ENCODE measurements at regions not wholly inside any gene's neighbourhood (a gene's known extent, or its start where the extent isn't known, plus 50 kb on each side); places are given as distances from the start of the nearest gene placed in this dataset.

- Histone ChIP-seq H3K4me1 (ENCODE audit: control insufficient read depth, insufficient read depth, low read length) (no peaks in the 10 kb centered on the region), H3K9me1 (ENCODE audit: insufficient read depth, low read length) (no peaks in the 10 kb centered on the region), H3K27me3 (ENCODE audit: control insufficient read depth, insufficient read depth, low read length) (no peaks in the 10 kb centered on the region), H3K4me3 (ENCODE audit: insufficient read depth, low read depth, low read length) (no peak overlapping the region), H3K9ac (ENCODE audit: low read depth, low read length) (no peak overlapping the region), H2BK5ac (ENCODE audit: low read depth, low read length, poor library complexity, severe bottlenecking) (no peak overlapping the region), H2AK5ac (ENCODE audit: low read depth, low read length) (no peak overlapping the region), H3K4ac (ENCODE audit: low read depth, low read length) (no peak overlapping the region), H3K56ac (ENCODE audit: extremely low read depth, insufficient read depth, low read length) (no peak overlapping the region), H3K14ac (replicated peaks; ENCODE audit: low read depth, low read length) (no peak overlapping the region), H4K8ac (ENCODE audit: low read depth in 2 of 2, low read length in 2 of 2) (no peak overlapping the region), H4K5ac (ENCODE audit: low read depth, low read length) (no peak overlapping the region), H4K20me1 (ENCODE audit: insufficient read depth, low read length) (no peaks in the 10 kb centered on the region), H3K27ac (ENCODE audit: insufficient read depth, low read length) (no peak overlapping the region), H2BK120ac (ENCODE audit: low read depth, low read length) (no peak overlapping the region), H2BK15ac (ENCODE audit: low read depth, low read length) (no peak overlapping the region), H2AFZ (replicated peaks; ENCODE audit: low read length, poor library complexity) (no peak overlapping the region), H3K36me3 (ENCODE audit: control insufficient read depth, insufficient read depth, low read length) (no peaks in the 10 kb centered on the region), H3K23ac (ENCODE audit: low read depth, low read length) (no peak overlapping the region), H4K91ac (ENCODE audit: insufficient read depth, low read depth, low read length) (no peak overlapping the region), H2BK20ac (ENCODE audit: low read depth, low read length) (no peak overlapping the region), H3K79me1 (ENCODE audit: low read depth in 1 of 2, low read length in 2 of 2) (no peaks in the 10 kb centered on the region), H2AK9ac (replicated peaks; ENCODE audit: low read depth, low read length, poor library complexity) (no peak overlapping the region), H3K18ac (ENCODE audit: low read depth, low read length) (no peak overlapping the region), H3K4me2 (ENCODE audit: low read depth, low read length) (no peak overlapping the region), H3K9me3 (ENCODE audit: control insufficient read depth, insufficient read depth, low read length) (peaks cover 4% of the 10 kb centered on the region)
- POLR2A ChIA-PET (ENCODE audit: unreplicated experiment): no interaction called here
- ATAC-seq (ENCODE audit: low read depth) (no peak), DNase-seq (no peak)
- 100% methylated on average over 1 of the region's 2 CpGs; no CpG with 5 or more reads in 1 of the 2 experiments for WGBS, 2 experiments (ENCODE audit: extremely low coverage in 2 of 2, insufficient read length in 1 of 2)
- BruUV-seq (replicated peaks): no TSS peak
- TF ChIP-seq CHD1 (IDR thresholded peaks at IDR 0.05; ENCODE audit: low read depth, low read length) (no peak), POLR2A (IDR thresholded peaks at IDR 0.05; ENCODE audit: low read depth, low read length) (no peak), RAD21 (IDR thresholded peaks at IDR 0.05; ENCODE audit: low read length) (no peak), RCOR1 (IDR thresholded peaks at IDR 0.05; ENCODE audit: insufficient replicate concordance, low read length) (no peak), MAFK (IDR thresholded peaks at IDR 0.05; ENCODE audit: low read depth, low read length) (no peak), RFX5 (IDR thresholded peaks at IDR 0.05; ENCODE audit: low read depth, low read length) (no peak), USF2 (IDR thresholded peaks at IDR 0.05; ENCODE audit: low read depth, low read length) (no peak), MXI1 (IDR thresholded peaks at IDR 0.05; ENCODE audit: borderline replicate concordance, low read depth, low read length) (no peak), ELK1 (IDR thresholded peaks at IDR 0.05; ENCODE audit: borderline replicate concordance, low read depth, low read length) (no peak), CEBPB (IDR thresholded peaks at IDR 0.05; ENCODE audit: low read depth, low read length) (no peak)
- dilution Hi-C loops (cut with HindIII; ENCODE audit: low sequenced_read_pairs, unreplicated experiment) (no loop called here), in situ Hi-C loops (cut with MboI; ENCODE audit: low sequenced_read_pairs) (no loop called here), intact Hi-C loops (cut with micrococcal nuclease) (no loop called here)
- CTCF ChIA-PET: no interaction called here
These were observed 71.2 kb upstream of the FSIP2 start for GRCh38 chr2:185667452-185667851.

Measured in IMR-90 (cell line).